Kidney glomerular epithelial cell (primary cell): ENCODE measurements at regions not wholly inside any gene's neighbourhood (a gene's known extent, or its start where the extent isn't known, plus 50 kb on each side); places are given as distances from the start of the nearest gene placed in this dataset.

Experiments
- DNase-seq: peaks from one replicate; lab custom pipeline; 2025; lab: John Stamatoyannopoulos, UW

- peak; percentile 36 for DNase-seq
Measured at GRCh38 chr6:3526962-3527650, 70.3 kb upstream of the SLC22A23 start.

- DNase-seq, result no peak
Measured at GRCh38 chr6:3525915-3526314, 69.1 kb upstream of the SLC22A23 start.

GRCh38 chr6:3524456-3524855 lies 67.6 kb upstream of the SLC22A23 start:
- no peak for DNase-seq

GRCh38 chr6:3523966-3524365 lies 67.1 kb upstream of the SLC22A23 start:
- DNase-seq, result no peak

- DNase-seq, result no peak
Measured at GRCh38 chr6:3523271-3523670, 66.4 kb upstream of the SLC22A23 start.

GRCh38 chr6:3522561-3523260 lies 65.9 kb upstream of the SLC22A23 start:
- peak; percentile 58 for DNase-seq

- DNase-seq, result no peak
Measured at GRCh38 chr6:3520281-3521230, 63.7 kb upstream of the SLC22A23 start.

GRCh38 chr6:3518356-3519190 lies 61.7 kb upstream of the SLC22A23 start:
- DNase-seq, result no peak

- DNase-seq, result peak; percentile 19
Measured at GRCh38 chr6:3517350-3517749, 60.5 kb upstream of the SLC22A23 start.

- DNase-seq, result no peak
Measured at GRCh38 chr6:3516092-3516491, 59.2 kb upstream of the SLC22A23 start.

GRCh38 chr6:3515669-3516068 lies 58.8 kb upstream of the SLC22A23 start:
- no peak for DNase-seq

GRCh38 chr6:3513416-3513815 lies 56.6 kb upstream of the SLC22A23 start:
- DNase-seq, result no peak

GRCh38 chr6:3512832-3513231 lies 56.0 kb upstream of the SLC22A23 start:
- no peak for DNase-seq

- DNase-seq, result no peak
Measured at GRCh38 chr6:3510617-3511016, 53.8 kb upstream of the SLC22A23 start.

- no peak for DNase-seq
Measured at GRCh38 chr6:3510178-3510577, 53.3 kb upstream of the SLC22A23 start.

- DNase-seq, result no peak
Measured at GRCh38 chr6:3509336-3509735, 52.5 kb upstream of the SLC22A23 start.

- no peak for DNase-seq
Measured at GRCh38 chr6:3506751-3507383, 50.0 kb upstream of the SLC22A23 start.
